ENCODE measurements at regions not wholly inside any gene's neighbourhood (a gene's known extent, or its start where the extent isn't known, plus 50 kb on each side); places are given as distances from the start of the nearest gene placed in this dataset.

- H3K4me3 ChIP-seq, result no peak overlapping the region
- 81% methylated on average over 4 of the region's 4 CpGs for WGBS
Observed at GRCh38 chr18:43876748-43877147, 599.5 kb upstream of the SYT4 start.

GRCh38 chr18:43877616-43878321, 600.5 kb upstream of the SYT4 start:
- Histone ChIP-seq H3K4me1 (peaks cover 0 to 10% (median 0%) of the 10 kb centered on the region in 4 donors), H3K36me3 (no peaks in the 10 kb centered on the region), H3K4me3 (no peak overlapping the region), H3K9me3 (no peaks in the 10 kb centered on the region), H3K27me3 (no peaks in the 10 kb centered on the region), H3K27ac (replicated peaks in 1 of 4) (no peak overlapping the region)
- intact Hi-C loops (cut with DNase I), result no loop called here
- no peak for DNase-seq (ENCODE audit: extremely low spot score)
- WGBS, result 98% methylated on average over 3 of the region's 3 CpGs
- TF ChIP-seq, protein P1, sequence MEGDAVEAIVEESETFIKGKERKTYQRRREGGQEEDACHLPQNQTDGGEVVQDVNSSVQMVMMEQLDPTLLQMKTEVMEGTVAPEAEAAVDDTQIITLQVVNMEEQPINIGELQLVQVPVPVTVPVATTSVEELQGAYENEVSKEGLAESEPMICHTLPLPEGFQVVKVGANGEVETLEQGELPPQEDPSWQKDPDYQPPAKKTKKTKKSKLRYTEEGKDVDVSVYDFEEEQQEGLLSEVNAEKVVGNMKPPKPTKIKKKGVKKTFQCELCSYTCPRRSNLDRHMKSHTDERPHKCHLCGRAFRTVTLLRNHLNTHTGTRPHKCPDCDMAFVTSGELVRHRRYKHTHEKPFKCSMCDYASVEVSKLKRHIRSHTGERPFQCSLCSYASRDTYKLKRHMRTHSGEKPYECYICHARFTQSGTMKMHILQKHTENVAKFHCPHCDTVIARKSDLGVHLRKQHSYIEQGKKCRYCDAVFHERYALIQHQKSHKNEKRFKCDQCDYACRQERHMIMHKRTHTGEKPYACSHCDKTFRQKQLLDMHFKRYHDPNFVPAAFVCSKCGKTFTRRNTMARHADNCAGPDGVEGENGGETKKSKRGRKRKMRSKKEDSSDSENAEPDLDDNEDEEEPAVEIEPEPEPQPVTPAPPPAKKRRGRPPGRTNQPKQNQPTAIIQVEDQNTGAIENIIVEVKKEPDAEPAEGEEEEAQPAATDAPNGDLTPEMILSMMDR (IDR thresholded peaks at IDR 0.05), result no peak
- TF ChIP-seq POLR2AphosphoS5 (IDR thresholded peaks at IDR 0.05), result no peak
- TF ChIP-seq EP300 (IDR thresholded peaks at IDR 0.05), result no peak
- TF ChIP-seq POLR2A (IDR thresholded peaks at IDR 0.05; ENCODE audit: low read depth), result no peak

More at GRCh38 chr18:43876748-43877147, 599.5 kb upstream of the SYT4 start:
- H3K36me3 ChIP-seq, result no peaks in the 10 kb centered on the region
- H3K27ac ChIP-seq (replicated peaks in 1 of 4), result no peak overlapping the region
- no peaks in the 10 kb centered on the region for H3K27me3 ChIP-seq
- H3K9me3 ChIP-seq, result no peaks in the 10 kb centered on the region
- intact Hi-C loops (cut with DNase I), result no loop called here
- TF ChIP-seq POLR2AphosphoS5 (IDR thresholded peaks at IDR 0.05) (no peak), POLR2A (IDR thresholded peaks at IDR 0.05; ENCODE audit: low read depth) (no peak), EP300 (IDR thresholded peaks at IDR 0.05) (no peak)
- TF ChIP-seq, protein P1 (IDR thresholded peaks at IDR 0.05), result no peak
- H3K4me1 ChIP-seq, result peaks cover 0 to 10% (median 0%) of the 10 kb centered on the region in 4 donors
- no peak for DNase-seq (ENCODE audit: extremely low spot score)

DNA sequence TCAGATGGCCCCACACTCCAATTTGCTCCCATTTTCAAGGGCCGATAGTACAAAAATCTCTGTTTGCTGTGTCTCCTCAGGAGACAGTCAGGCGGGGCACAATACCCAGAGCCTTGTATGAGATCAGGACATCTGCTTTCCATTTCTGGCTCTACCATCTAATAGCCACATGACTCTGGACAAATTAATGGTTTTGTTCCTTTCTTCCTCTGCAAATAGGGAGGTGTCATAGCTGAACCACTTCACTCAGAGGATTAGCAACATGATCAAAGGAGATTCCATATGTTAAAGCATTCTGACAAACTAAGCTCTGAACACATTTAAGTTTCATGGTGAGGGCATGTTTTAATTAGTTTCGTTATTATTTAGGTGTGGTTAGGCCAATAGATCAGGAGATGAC, 602.1 kb upstream of the SYT4 start:
- no peaks in the 10 kb centered on the region for H3K36me3 ChIP-seq
- intact Hi-C loops (cut with DNase I), result no loop called here
- H3K4me1 ChIP-seq, result peaks cover 0 to 10% (median 0%) of the 10 kb centered on the region in 4 donors
- TF ChIP-seq EP300 (IDR thresholded peaks at IDR 0.05) (no peak), POLR2AphosphoS5 (IDR thresholded peaks at IDR 0.05) (no peak)
- H3K9me3 ChIP-seq, result no peaks in the 10 kb centered on the region
- H3K27ac ChIP-seq (replicated peaks in 1 of 4), result no peak overlapping the region
- 86% methylated on average over 3 of the region's 3 CpGs for WGBS
- no peak overlapping the region for H3K4me3 ChIP-seq
- DNase-seq (ENCODE audit: extremely low spot score), result no peak
- H3K27me3 ChIP-seq, result no peaks in the 10 kb centered on the region

- H3K9me3 ChIP-seq, result no peaks in the 10 kb centered on the region
- H3K27me3 ChIP-seq, result no peaks in the 10 kb centered on the region
- intact Hi-C loops (cut with DNase I), result no loop called here
- H3K4me1 ChIP-seq, result no peaks in the 10 kb centered on the region
- H3K4me3 ChIP-seq, result no peak overlapping the region
- TF ChIP-seq, protein P1 (IDR thresholded peaks at IDR 0.05), result no peak
- TF ChIP-seq POLR2AphosphoS5 (IDR thresholded peaks at IDR 0.05) (no peak), EP300 (IDR thresholded peaks at IDR 0.05) (no peak), POLR2A (IDR thresholded peaks at IDR 0.05; ENCODE audit: low read depth) (no peak)
- no peak overlapping the region for H3K27ac ChIP-seq (replicated peaks in 1 of 4)
- DNase-seq (ENCODE audit: extremely low spot score), result no peak
- H3K36me3 ChIP-seq, result no peaks in the 10 kb centered on the region
- WGBS, result 55% methylated on average over 7 of the region's 7 CpGs
Observed at GRCh38 chr18:43882358-43883055, 605.2 kb upstream of the SYT4 start.

DNA sequence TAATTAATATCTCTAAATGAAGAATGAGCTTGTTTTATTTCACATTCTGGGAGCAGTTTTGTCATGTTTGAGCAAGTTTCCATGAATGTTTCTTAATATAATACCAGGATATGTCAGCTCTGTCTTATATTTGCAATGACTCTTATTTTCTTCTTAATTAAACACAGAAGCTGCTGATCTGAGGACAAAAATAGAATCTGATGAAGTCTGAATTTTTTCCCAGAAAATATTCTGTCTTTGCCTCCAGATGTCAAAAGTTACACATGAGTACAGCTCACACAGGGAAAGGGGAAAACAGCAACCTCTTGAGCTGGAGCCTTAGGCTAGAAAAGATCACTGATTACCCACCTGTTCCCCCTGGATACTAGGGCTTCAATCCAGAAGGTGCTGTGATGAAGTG, 606.6 kb upstream of the SYT4 start:
- TF ChIP-seq EP300 (IDR thresholded peaks at IDR 0.05), result no peak
- no peak for TF ChIP-seq POLR2AphosphoS5 (IDR thresholded peaks at IDR 0.05)
- TF ChIP-seq, protein P1 (IDR thresholded peaks at IDR 0.05), result no peak
- no peak for TF ChIP-seq POLR2A (IDR thresholded peaks at IDR 0.05; ENCODE audit: low read depth)
- Histone ChIP-seq H3K27ac (replicated peaks in 1 of 4) (no peak overlapping the region), H3K27me3 (no peaks in the 10 kb centered on the region), H3K9me3 (no peaks in the 10 kb centered on the region), H3K4me3 (no peak overlapping the region), H3K4me1 (no peaks in the 10 kb centered on the region), H3K36me3 (no peaks in the 10 kb centered on the region)
- DNase-seq (ENCODE audit: extremely low spot score), result no peak
- intact Hi-C loops (cut with DNase I), result no loop called here
